ENCODE measurements at regions not wholly inside any gene's neighbourhood (a gene's known extent, or its start where the extent isn't known, plus 50 kb on each side); places are given as distances from the start of the nearest gene placed in this dataset.

DNA sequence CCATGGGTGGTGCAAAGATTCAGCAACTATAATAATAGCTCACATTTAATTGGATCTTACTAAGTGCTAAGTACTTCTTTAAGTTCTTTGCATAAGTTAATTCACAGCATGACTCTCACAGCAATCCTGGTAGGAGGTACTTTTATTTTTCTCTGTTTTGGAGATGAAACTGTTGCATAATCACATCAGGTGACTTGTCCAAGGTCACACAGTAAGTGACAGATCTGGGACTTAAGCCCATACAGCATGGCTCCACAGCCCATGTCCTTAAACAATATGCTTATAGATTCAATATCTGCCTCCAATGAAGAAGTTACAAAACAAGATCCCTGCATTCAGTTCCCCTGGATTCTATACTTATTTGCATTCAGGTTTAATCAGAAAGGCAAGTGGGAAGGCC lies 171.8 kb downstream of the CNTN3 start:
- TF ChIP-seq, protein P1, sequence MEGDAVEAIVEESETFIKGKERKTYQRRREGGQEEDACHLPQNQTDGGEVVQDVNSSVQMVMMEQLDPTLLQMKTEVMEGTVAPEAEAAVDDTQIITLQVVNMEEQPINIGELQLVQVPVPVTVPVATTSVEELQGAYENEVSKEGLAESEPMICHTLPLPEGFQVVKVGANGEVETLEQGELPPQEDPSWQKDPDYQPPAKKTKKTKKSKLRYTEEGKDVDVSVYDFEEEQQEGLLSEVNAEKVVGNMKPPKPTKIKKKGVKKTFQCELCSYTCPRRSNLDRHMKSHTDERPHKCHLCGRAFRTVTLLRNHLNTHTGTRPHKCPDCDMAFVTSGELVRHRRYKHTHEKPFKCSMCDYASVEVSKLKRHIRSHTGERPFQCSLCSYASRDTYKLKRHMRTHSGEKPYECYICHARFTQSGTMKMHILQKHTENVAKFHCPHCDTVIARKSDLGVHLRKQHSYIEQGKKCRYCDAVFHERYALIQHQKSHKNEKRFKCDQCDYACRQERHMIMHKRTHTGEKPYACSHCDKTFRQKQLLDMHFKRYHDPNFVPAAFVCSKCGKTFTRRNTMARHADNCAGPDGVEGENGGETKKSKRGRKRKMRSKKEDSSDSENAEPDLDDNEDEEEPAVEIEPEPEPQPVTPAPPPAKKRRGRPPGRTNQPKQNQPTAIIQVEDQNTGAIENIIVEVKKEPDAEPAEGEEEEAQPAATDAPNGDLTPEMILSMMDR (conservative IDR thresholded peaks at IDR 0.05 in 1 of 2, IDR thresholded peaks at IDR 0.05 in 1 of 2; ENCODE audit: extremely low read depth in 1 of 2, insufficient read depth in 1 of 2, low read depth in 1 of 2, low read length in 2 of 2): no peak
- no peak for TF ChIP-seq EZH2 (IDR thresholded peaks at IDR 0.05; ENCODE audit: borderline replicate concordance, low read length)
